AG04450 (cell line): ENCODE measurements at regions not wholly inside any gene's neighbourhood (a gene's known extent, or its start where the extent isn't known, plus 50 kb on each side); places are given as distances from the start of the nearest gene placed in this dataset.

ENCODE experiments used
- CTCF ChIA-PET: fragments of 300-600, 350-600 bp; formaldehyde crosslinking; extraction: SDS; loops from one replicate; lab custom pipeline; 2022; ENCODE audit warnings: antibody characterized with exemption, inconsistent platforms; lab: Charles Lee
- POLR2A ChIA-PET: fragments of 350-600 bp; formaldehyde crosslinking; extraction: SDS; loops from one replicate; lab custom pipeline; 2021; ENCODE audit warnings: antibody characterized with exemption, inconsistent platforms; lab: Yijun Ruan, JAX
- DNase-seq: peaks from one replicate; pipeline ENCODE4 v3.0.0-alpha.2; 2011; ENCODE audit warnings: low read depth, low spot score
- H3K27ac ChIP-seq: one replicate; pipeline ENCODE4 v1.5.1; 2012; ENCODE audit warnings: low read depth, low read length, control low read depth
- H3K27me3 ChIP-seq: one replicate; pipeline ENCODE4 v1.6.0; 2012; ENCODE audit warnings: low read length; ENCODE audit not compliant: control insufficient read depth, insufficient read depth
- H3K4me3 ChIP-seq: 2 replicates; pipeline ENCODE4 v1.5.1; 2011; ENCODE audit warnings: mild to moderate bottlenecking, low read depth, low read length, control low read depth
- H3K9me3 ChIP-seq: 2 replicates; pipeline ENCODE4 v1.5.1; 2012; ENCODE audit warnings: low read length; ENCODE audit not compliant: control insufficient read depth, insufficient read depth
- TF ChIP-seq, protein P1 (sequence below): IDR thresholded peaks from 2 replicates; pipeline ENCODE4 v1.5.1; 2011; ENCODE audit warnings: low read depth, low read length, control low read depth, inconsistent platforms

DNA sequence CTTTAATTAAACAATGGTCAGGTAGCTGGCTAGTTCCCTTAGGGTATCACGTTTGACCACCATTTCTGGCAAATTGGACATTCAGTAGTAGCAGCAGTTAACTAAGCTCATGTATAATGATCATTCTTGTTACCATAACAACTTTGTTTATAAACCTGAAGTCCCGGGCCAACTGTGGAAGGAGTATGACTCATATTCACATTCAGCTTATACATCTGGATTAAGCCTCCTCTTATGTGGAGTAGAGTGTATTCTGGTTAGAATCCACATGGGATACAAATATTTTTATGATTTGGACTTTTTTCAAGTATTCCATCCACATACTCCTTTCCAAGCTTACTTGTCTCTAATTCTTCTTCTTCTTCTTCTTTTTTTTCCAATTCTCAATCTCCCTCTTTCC lies 70.3 kb upstream of the ZSWIM2 start:
- ChIA-PET POLR2A (no interaction called here), CTCF (interaction anchor here (0.7 to 1.2 kb wide), 3 partner anchors 16 to 55 kb away, joined by 3 to 4 read pairs (median 3); no protein-coding TSS in a partner anchor)
- H3K9me3 ChIP-seq = no peaks in the 10 kb centered on the region
- no peak overlapping the region for H3K4me3 ChIP-seq
- TF ChIP-seq, protein P1, sequence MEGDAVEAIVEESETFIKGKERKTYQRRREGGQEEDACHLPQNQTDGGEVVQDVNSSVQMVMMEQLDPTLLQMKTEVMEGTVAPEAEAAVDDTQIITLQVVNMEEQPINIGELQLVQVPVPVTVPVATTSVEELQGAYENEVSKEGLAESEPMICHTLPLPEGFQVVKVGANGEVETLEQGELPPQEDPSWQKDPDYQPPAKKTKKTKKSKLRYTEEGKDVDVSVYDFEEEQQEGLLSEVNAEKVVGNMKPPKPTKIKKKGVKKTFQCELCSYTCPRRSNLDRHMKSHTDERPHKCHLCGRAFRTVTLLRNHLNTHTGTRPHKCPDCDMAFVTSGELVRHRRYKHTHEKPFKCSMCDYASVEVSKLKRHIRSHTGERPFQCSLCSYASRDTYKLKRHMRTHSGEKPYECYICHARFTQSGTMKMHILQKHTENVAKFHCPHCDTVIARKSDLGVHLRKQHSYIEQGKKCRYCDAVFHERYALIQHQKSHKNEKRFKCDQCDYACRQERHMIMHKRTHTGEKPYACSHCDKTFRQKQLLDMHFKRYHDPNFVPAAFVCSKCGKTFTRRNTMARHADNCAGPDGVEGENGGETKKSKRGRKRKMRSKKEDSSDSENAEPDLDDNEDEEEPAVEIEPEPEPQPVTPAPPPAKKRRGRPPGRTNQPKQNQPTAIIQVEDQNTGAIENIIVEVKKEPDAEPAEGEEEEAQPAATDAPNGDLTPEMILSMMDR = no peak
- DNase-seq = peak; percentile 52
- no peaks in the 10 kb centered on the region for H3K27me3 ChIP-seq
- no peak overlapping the region for H3K27ac ChIP-seq

GRCh38 chr2:186918495-186918894 lies 69.5 kb upstream of the ZSWIM2 start:
- no peak overlapping the region for H3K4me3 ChIP-seq
- ChIA-PET CTCF (interaction anchor here (1.2 kb wide), 1 partner anchor 16 kb away, joined by 4 read pairs; no protein-coding TSS in a partner anchor), POLR2A (no interaction called here)
- TF ChIP-seq, protein P1 = no peak
- H3K9me3 ChIP-seq = no peaks in the 10 kb centered on the region
- H3K27ac ChIP-seq = no peak overlapping the region
- no peak for DNase-seq
- no peaks in the 10 kb centered on the region for H3K27me3 ChIP-seq

- POLR2A ChIA-PET = no interaction called here
- no peak for DNase-seq
- TF ChIP-seq, protein P1 = no peak
Observed at GRCh38 chr2:186917866-186918265, 68.9 kb upstream of the ZSWIM2 start.

GRCh38 chr2:186913870-186914269 lies 64.9 kb upstream of the ZSWIM2 start:
- no peak overlapping the region for H3K27ac ChIP-seq
- no peak for DNase-seq
- POLR2A ChIA-PET = no interaction called here
- no peaks in the 10 kb centered on the region for H3K27me3 ChIP-seq
- no peaks in the 10 kb centered on the region for H3K9me3 ChIP-seq
- no peak overlapping the region for H3K4me3 ChIP-seq
- CTCF ChIA-PET = no interaction called here
- TF ChIP-seq, protein P1 = no peak

More at GRCh38 chr2:186917866-186918265, 68.9 kb upstream of the ZSWIM2 start:
- Histone ChIP-seq H3K27me3 (no peaks in the 10 kb centered on the region), H3K9me3 (no peaks in the 10 kb centered on the region), H3K27ac (no peak overlapping the region), H3K4me3 (no peak overlapping the region)
- CTCF ChIA-PET = no interaction called here

- CTCF ChIA-PET = no interaction called here
- Histone ChIP-seq H3K4me3 (no peak overlapping the region), H3K27ac (no peak overlapping the region), H3K27me3 (no peaks in the 10 kb centered on the region), H3K9me3 (no peaks in the 10 kb centered on the region)
- no peak for DNase-seq
- TF ChIP-seq, protein P1 = no peak
- POLR2A ChIA-PET = no interaction called here
Observed at GRCh38 chr2:186912979-186913378, 64.0 kb upstream of the ZSWIM2 start.
